SK-N-SH (cell line): ENCODE measurements at regions not wholly inside any gene's neighbourhood (a gene's known extent, or its start where the extent isn't known, plus 50 kb on each side); places are given as distances from the start of the nearest gene placed in this dataset.

Source experiments
- CTCF ChIA-PET: fragments of 300-600, 350-600 bp; formaldehyde crosslinking; extraction: SDS; loops from one replicate; lab custom pipeline; 2021; lab: Yijun Ruan, JAX
- POLR2A ChIA-PET: fragments of 350-600 bp; sonication (Branson Sonifier 250); formaldehyde crosslinking; extraction: SDS; loops from one replicate; lab custom pipeline; 2020; ENCODE audit warnings: antibody characterized with exemption, inconsistent platforms; lab: Yijun Ruan, JAX
- DNase-seq: peaks from one replicate; pipeline ENCODE4 v3.0.0; 2012
- H2AFZ ChIP-seq: fragments of 200-600 bp; sonication (generic); 2 replicates; pipeline ENCODE4 v1.8.1; 2016; ENCODE audit warnings: antibody characterized with exemption, mild to moderate bottlenecking, low read depth
- H3F3A ChIP-seq: fragments of 200-600 bp; sonication (generic); replicated peaks from 2 replicates; pipeline ENCODE3; 2016; ENCODE audit warnings: antibody characterized with exemption, mild to moderate bottlenecking; ENCODE audit not compliant: insufficient read depth
- H3K27ac ChIP-seq, 2 experiments: fragments of 200-500 bp in 1 of 2; fragments of 200-600 bp in 1 of 2; sonication (Bioruptor generic) in 1 of 2; sonication (generic), shearing (Covaris generic) in 1 of 2; 2 replicates each; pipeline versions ENCODE4 v1.5.1 to v1.6.1; 2014 to 2016; ENCODE audit warnings: low read depth in 2 of 2, inconsistent platforms in 1 of 2, low read length in 1 of 2, mild to moderate bottlenecking in 1 of 2, mixed read lengths in 1 of 2
- H3K27me3 ChIP-seq: fragments of 200-600 bp; sonication (generic), shearing (Covaris generic); 2 replicates; pipeline ENCODE4 v1.6.1; 2016; ENCODE audit warnings: mixed run types; ENCODE audit not compliant: insufficient read depth
- H3K36me3 ChIP-seq, 2 experiments: fragments of 200-500 bp in 1 of 2; fragments of 200-600 bp in 1 of 2; sonication (Bioruptor generic) in 1 of 2; sonication (generic) in 1 of 2; replicated peaks in 1 of 2; 2 replicates each; pipeline versions ENCODE3 to v1.5.1; 2014 to 2016; ENCODE audit warnings: low read length in 1 of 2, mild to moderate bottlenecking in 1 of 2; ENCODE audit not compliant: insufficient read depth in 2 of 2, control insufficient read depth in 1 of 2
- H3K4me1 ChIP-seq, 2 experiments: fragments of 200-500 bp in 1 of 2; fragments of 200-600 bp in 1 of 2; sonication (Bioruptor generic) in 1 of 2; sonication (generic), shearing (Covaris generic) in 1 of 2; 2 replicates each; pipeline versions ENCODE4 v1.5.1 to v1.6.1; 2014 to 2016; ENCODE audit warnings: low read depth in 1 of 2, low read length in 1 of 2, mixed run types in 1 of 2; ENCODE audit not compliant: insufficient read depth in 2 of 2, control insufficient read depth in 1 of 2
- H3K4me2 ChIP-seq: fragments of 200-600 bp; sonication (generic), shearing (Covaris generic); 2 replicates; pipeline ENCODE4 v1.6.1; 2017; ENCODE audit warnings: mixed run types
- H3K4me3 ChIP-seq, 2 experiments: fragments of 200-500 bp in 1 of 2; fragments of 200-600 bp in 1 of 2; sonication (Bioruptor generic) in 1 of 2; sonication (generic), shearing (Covaris generic) in 1 of 2; 2 replicates each; pipeline versions ENCODE4 v1.5.1 to v1.8.1; 2014 to 2016; ENCODE audit warnings: low read depth in 2 of 2, inconsistent platforms in 1 of 2, low read length in 1 of 2, mild to moderate bottlenecking in 1 of 2, mixed read lengths in 1 of 2, moderate library complexity in 1 of 2
- H3K79me2 ChIP-seq: fragments of 200-600 bp; sonication (generic); 2 replicates; pipeline ENCODE4 v1.8.1; 2017; ENCODE audit warnings: mild to moderate bottlenecking; ENCODE audit not compliant: insufficient read depth
- H3K9ac ChIP-seq: fragments of 200-600 bp; sonication (generic); 2 replicates; pipeline ENCODE4 v1.6.1; 2017; ENCODE audit warnings: mixed run types
- H3K9me2 ChIP-seq: fragments of 200-600 bp; sonication (generic); 2 replicates; pipeline ENCODE4 v1.6.1; 2017; ENCODE audit warnings: mixed run types
- H3K9me3 ChIP-seq: fragments of 200-600 bp; sonication (generic); 2 replicates; pipeline ENCODE4 v1.6.1; 2017; ENCODE audit warnings: mixed run types, mild to moderate bottlenecking, moderate library complexity
- H4K20me1 ChIP-seq: fragments of 200-600 bp; sonication (generic); 2 replicates; pipeline ENCODE4 v1.6.1; 2017; ENCODE audit warnings: mild to moderate bottlenecking, mixed run types; ENCODE audit not compliant: insufficient read depth
- ELF1 ChIP-seq: IDR thresholded peaks from 2 replicates; pipeline ENCODE4 v1.4.0; 2012
- EP300 ChIP-seq, 2 experiments: IDR thresholded peaks; 2 replicates each; pipeline versions ENCODE4 v1.4.0 to v1.6.1; 2012; ENCODE audit warnings: borderline replicate concordance in 1 of 2, low read depth in 1 of 2, low read length in 1 of 2
- EZH2phosphoT487 ChIP-seq: fragments of 200-600 bp; sonication (generic); IDR thresholded peaks from 2 replicates; pipeline ENCODE4 v1.6.1; 2017; ENCODE audit warnings: low read depth, mixed run types, mild to moderate bottlenecking, antibody characterized with exemption, moderate library complexity, borderline replicate concordance
- FOSL2 ChIP-seq: IDR thresholded peaks from 2 replicates; pipeline ENCODE4 v1.4.0; 2012; ENCODE audit warnings: low read depth, mild to moderate bottlenecking, moderate library complexity, borderline replicate concordance
- FOXJ3 ChIP-seq: sonication (generic); formaldehyde crosslinking; IDR thresholded peaks from 2 replicates; pipeline ENCODE4 v1.5.1; 2020; ENCODE audit warnings: mild to moderate bottlenecking, missing genetic modification reagents
- GABPA ChIP-seq: IDR thresholded peaks from 2 replicates; pipeline ENCODE4 v1.4.0; 2012; ENCODE audit warnings: low read depth, mild to moderate bottlenecking
- JUND ChIP-seq: IDR thresholded peaks from 2 replicates; pipeline ENCODE4 v1.4.0; 2012
- MEF2A ChIP-seq: IDR thresholded peaks from 2 replicates; pipeline ENCODE4 v1.4.0; 2012; ENCODE audit warnings: low read depth, borderline replicate concordance
- MXI1 ChIP-seq: IDR thresholded peaks from 2 replicates; pipeline ENCODE4 v1.6.1; 2012; ENCODE audit warnings: mild to moderate bottlenecking, low read depth, low read length, improper control_type of control experiment
- NFIC ChIP-seq: IDR thresholded peaks from 2 replicates; pipeline ENCODE4 v1.4.0; 2012; ENCODE audit warnings: borderline replicate concordance
- RCOR1 ChIP-seq: fragments of 150-350 bp; IDR thresholded peaks from 2 replicates; pipeline ENCODE4 v1.6.1; 2017; ENCODE audit warnings: antibody characterized with exemption, low read length
- RFX5 ChIP-seq: IDR thresholded peaks from 2 replicates; pipeline ENCODE4 v1.6.1; 2012; ENCODE audit warnings: mild to moderate bottlenecking, improper control_type of control experiment, low read length
- RXRA ChIP-seq: IDR thresholded peaks from 2 replicates; pipeline ENCODE4 v1.4.0; 2012; ENCODE audit warnings: low read depth, mild to moderate bottlenecking, borderline replicate concordance
- SIN3A ChIP-seq: IDR thresholded peaks from 2 replicates; pipeline ENCODE4 v1.6.1; 2012; ENCODE audit warnings: low read depth, mild to moderate bottlenecking, low read length, moderate library complexity, borderline replicate concordance
- TCF12 ChIP-seq: IDR thresholded peaks from 2 replicates; pipeline ENCODE4 v1.4.0; 2012
- TEAD4 ChIP-seq: IDR thresholded peaks from 2 replicates; pipeline ENCODE4 v1.4.0; 2012; ENCODE audit warnings: mild to moderate bottlenecking, borderline replicate concordance; ENCODE audit not compliant: insufficient read depth
- YY1 ChIP-seq: IDR thresholded peaks from 2 replicates; pipeline ENCODE4 v1.4.0; 2012; ENCODE audit warnings: low read depth, mild to moderate bottlenecking
- WGBS: methylation state at CpG from one replicate; pipeline ENCODE4 v1.1.6; 2017; ENCODE audit warnings: low lambda C conversion rate; 5-methylcytosine and 5-hydroxymethylcytosine counted together
- TF ChIP-seq, protein P1 (sequence below): IDR thresholded peaks from 2 replicates; pipeline ENCODE4 v1.4.0; 2012; ENCODE audit warnings: low read depth, borderline replicate concordance
- TF ChIP-seq, protein P2 (sequence below): fragments of 150-350 bp; IDR thresholded peaks from 2 replicates; pipeline ENCODE4 v1.6.1; 2016; ENCODE audit warnings: mild to moderate bottlenecking, low read depth, low read length
- TF ChIP-seq, protein P3 (sequence below): IDR thresholded peaks from 2 replicates; pipeline ENCODE4; 2012

DNA sequence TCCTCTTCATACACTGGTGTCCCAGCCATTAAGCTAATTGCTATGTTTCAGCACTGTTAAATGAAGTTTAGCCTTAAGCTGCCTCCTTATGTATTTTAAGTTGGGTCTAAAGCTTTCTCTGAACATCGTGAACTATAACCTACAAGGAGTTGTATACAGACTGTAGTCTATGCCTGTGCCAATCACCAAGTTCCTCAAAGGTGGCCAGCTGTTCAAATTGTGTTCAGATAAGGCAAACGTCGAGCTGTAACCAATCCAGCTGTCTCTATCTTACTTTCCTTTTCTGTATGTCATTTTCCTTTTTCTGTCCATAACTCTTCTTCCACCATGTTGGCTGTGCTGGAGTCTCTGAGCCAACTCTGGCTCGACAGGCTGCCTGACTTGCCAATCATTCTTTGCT lies 199.6 kb downstream of the OGFRL1 start:
- H3K4me1 ChIP-seq: peaks cover 0 to 6% of the 10 kb centered on the region in 2 experiments; a peak in 2 of 4 replicates
- H3K9me2 ChIP-seq: no peaks in the 10 kb centered on the region
- H3K9ac ChIP-seq: no peak overlapping the region
- H3K9me3 ChIP-seq: no peaks in the 10 kb centered on the region
- TF ChIP-seq EZH2phosphoT487: no peak
- TF ChIP-seq ELF1: no peak
- TF ChIP-seq, protein P1, sequence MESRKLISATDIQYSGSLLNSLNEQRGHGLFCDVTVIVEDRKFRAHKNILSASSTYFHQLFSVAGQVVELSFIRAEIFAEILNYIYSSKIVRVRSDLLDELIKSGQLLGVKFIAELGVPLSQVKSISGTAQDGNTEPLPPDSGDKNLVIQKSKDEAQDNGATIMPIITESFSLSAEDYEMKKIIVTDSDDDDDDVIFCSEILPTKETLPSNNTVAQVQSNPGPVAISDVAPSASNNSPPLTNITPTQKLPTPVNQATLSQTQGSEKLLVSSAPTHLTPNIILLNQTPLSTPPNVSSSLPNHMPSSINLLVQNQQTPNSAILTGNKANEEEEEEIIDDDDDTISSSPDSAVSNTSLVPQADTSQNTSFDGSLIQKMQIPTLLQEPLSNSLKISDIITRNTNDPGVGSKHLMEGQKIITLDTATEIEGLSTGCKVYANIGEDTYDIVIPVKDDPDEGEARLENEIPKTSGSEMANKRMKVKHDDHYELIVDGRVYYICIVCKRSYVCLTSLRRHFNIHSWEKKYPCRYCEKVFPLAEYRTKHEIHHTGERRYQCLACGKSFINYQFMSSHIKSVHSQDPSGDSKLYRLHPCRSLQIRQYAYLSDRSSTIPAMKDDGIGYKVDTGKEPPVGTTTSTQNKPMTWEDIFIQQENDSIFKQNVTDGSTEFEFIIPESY: no peak
- TF ChIP-seq RFX5: no peak
- TF ChIP-seq SIN3A: no peak
- TF ChIP-seq, protein P2, sequence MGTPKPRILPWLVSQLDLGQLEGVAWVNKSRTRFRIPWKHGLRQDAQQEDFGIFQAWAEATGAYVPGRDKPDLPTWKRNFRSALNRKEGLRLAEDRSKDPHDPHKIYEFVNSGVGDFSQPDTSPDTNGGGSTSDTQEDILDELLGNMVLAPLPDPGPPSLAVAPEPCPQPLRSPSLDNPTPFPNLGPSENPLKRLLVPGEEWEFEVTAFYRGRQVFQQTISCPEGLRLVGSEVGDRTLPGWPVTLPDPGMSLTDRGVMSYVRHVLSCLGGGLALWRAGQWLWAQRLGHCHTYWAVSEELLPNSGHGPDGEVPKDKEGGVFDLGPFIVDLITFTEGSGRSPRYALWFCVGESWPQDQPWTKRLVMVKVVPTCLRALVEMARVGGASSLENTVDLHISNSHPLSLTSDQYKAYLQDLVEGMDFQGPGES: no peak
- no peak for TF ChIP-seq RCOR1
- no peak for TF ChIP-seq MXI1
- TF ChIP-seq, protein P3, sequence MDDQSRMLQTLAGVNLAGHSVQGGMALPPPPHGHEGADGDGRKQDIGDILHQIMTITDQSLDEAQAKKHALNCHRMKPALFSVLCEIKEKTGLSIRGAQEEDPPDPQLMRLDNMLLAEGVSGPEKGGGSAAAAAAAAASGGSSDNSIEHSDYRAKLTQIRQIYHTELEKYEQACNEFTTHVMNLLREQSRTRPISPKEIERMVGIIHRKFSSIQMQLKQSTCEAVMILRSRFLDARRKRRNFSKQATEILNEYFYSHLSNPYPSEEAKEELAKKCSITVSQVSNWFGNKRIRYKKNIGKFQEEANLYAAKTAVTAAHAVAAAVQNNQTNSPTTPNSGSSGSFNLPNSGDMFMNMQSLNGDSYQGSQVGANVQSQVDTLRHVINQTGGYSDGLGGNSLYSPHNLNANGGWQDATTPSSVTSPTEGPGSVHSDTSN: no peak
- no peak for TF ChIP-seq YY1
- H3K79me2 ChIP-seq: no peaks in the 10 kb centered on the region
- no peaks in the 10 kb centered on the region for H4K20me1 ChIP-seq
- no peak overlapping the region for H2AFZ ChIP-seq
- CTCF ChIA-PET: no interaction called here
- WGBS: 59% methylated on average over 4 of the region's 4 CpGs
- H3F3A ChIP-seq: peaks cover 12% of the 10 kb centered on the region
- POLR2A ChIA-PET: no interaction called here
- no peak for DNase-seq
- no peak overlapping the region for H3K4me3 ChIP-seq
- no peaks in the 10 kb centered on the region for H3K36me3 ChIP-seq
- H3K27me3 ChIP-seq: no peaks in the 10 kb centered on the region
- H3K4me2 ChIP-seq: no peak overlapping the region
- H3K27ac ChIP-seq: no peak overlapping the region

DNA sequence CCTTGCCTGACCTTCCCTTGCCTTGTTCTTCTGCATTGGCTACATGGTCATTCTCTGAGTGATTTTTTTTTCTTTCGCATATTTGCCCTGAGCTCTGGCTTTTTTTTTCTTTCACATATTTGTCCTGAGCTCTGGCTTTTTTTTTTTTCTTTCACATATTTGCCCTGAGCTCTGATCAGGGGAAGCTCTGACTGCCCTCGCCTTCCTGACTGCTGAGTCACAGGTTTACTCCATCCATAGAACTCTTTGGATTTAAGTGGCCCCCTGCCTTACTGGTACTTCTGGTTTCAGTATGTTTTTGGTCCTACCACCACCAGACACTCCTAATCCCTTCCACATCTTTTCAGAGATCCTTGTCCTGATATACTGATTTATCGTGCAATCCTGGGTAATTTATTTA lies 201.1 kb downstream of the OGFRL1 start:
- H2AFZ ChIP-seq: peak overlapping the region; percentile 71
- H3K4me3 ChIP-seq: 0 out of 4 replicates have a peak overlapping the region, but pooled peaks of 1 of the 2 experiments have one; percentile 1
- H4K20me1 ChIP-seq: no peaks in the 10 kb centered on the region
- no peak overlapping the region; the same call in 1 of the 2 replicates for H3K9ac ChIP-seq
- H3K79me2 ChIP-seq: no peaks in the 10 kb centered on the region
- H3F3A ChIP-seq: peaks cover 12% of the 10 kb centered on the region
- no peaks in the 10 kb centered on the region for H3K9me2 ChIP-seq
- ChIA-PET POLR2A (no interaction called here), CTCF (no interaction called here)
- no peak for DNase-seq
- H3K4me1 ChIP-seq: peaks cover 0 to 6% of the 10 kb centered on the region in 2 experiments; a peak in 2 of 4 replicates
- WGBS: 5% methylated on average over 3 of the region's 3 CpGs
- H3K4me2 ChIP-seq: peak overlapping the region; percentile 54
- no peaks in the 10 kb centered on the region for H3K27me3 ChIP-seq
- no peaks in the 10 kb centered on the region for H3K36me3 ChIP-seq
- H3K27ac ChIP-seq: peak overlapping the region; percentile 74 to 81
- no peaks in the 10 kb centered on the region for H3K9me3 ChIP-seq
- peak; percentile 88 for TF ChIP-seq JUND
- peak; percentile 22; the same call in 1 of the 2 replicates for TF ChIP-seq MEF2A
- TF ChIP-seq, protein P1: no peak
- TF ChIP-seq EZH2phosphoT487: no peak
- TF ChIP-seq FOXJ3 (CRISPR knock-in tag): no peak
- 0 out of 2 replicates have a peak, but pooled peaks have one; percentile 74 for TF ChIP-seq TEAD4
- TF ChIP-seq FOSL2: peak; percentile 83
- peak; percentile 74 for TF ChIP-seq TCF12
- TF ChIP-seq GABPA: no peak
- peak in 1 of 2 experiments; percentile 63; a peak in 1 of 4 replicates for TF ChIP-seq EP300 (IDR thresholded peaks at IDR 0.05; ENCODE audit: borderline replicate concordance in 1 of 2, low read depth in 1 of 2, low read length in 1 of 2)
- TF ChIP-seq RXRA: peak; percentile 65; the same call in 1 of the 2 replicates
- TF ChIP-seq ELF1: peak; percentile 24; the same call in 1 of the 2 replicates
- peak; percentile 31; the same call in 1 of the 2 replicates for TF ChIP-seq NFIC
- TF ChIP-seq, protein P3: peak; percentile 40
